Choroid plexus epithelial cell (primary cell): ENCODE measurements at regions not wholly inside any gene's neighbourhood (a gene's known extent, or its start where the extent isn't known, plus 50 kb on each side); places are given as distances from the start of the nearest gene placed in this dataset.

Experiments
- DNase-seq: peaks from one replicate; pipeline ENCODE4 v3.0.0-alpha.2; 2010; ENCODE audit warnings: low read depth
- H3K4me3 ChIP-seq: 2 replicates; pipeline ENCODE4 v1.5.1; 2011; ENCODE audit warnings: low read depth, mild to moderate bottlenecking, control low read depth, low read length, moderate library complexity
- TF ChIP-seq, protein P1 (sequence below): conservative IDR thresholded peaks from 2 replicates; pipeline ENCODE4 v1.5.1; 2011; ENCODE audit warnings: low read depth, mild to moderate bottlenecking, control low read depth, inconsistent platforms, low read length, moderate library complexity

DNA sequence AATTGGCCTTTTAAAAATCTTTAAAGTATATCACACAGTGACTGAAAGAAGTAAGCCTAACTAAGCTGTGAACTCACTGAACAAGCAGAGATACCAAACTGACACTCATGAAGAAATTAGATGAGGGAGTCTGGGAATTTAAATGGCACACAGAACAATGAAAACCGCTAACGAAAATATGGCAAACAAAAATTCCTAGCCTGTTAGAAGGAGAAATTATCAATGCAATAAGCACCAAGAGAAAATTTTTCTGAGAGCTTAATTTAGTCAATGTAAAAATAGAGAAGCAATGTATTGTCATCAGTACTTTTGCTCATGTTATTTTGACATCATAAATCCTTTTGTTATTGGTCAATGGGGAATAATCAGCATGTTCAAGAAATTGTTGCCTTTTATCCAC lies 291.1 kb upstream of the PDZRN3 start:
- no peak overlapping the region for H3K4me3 ChIP-seq

DNA sequence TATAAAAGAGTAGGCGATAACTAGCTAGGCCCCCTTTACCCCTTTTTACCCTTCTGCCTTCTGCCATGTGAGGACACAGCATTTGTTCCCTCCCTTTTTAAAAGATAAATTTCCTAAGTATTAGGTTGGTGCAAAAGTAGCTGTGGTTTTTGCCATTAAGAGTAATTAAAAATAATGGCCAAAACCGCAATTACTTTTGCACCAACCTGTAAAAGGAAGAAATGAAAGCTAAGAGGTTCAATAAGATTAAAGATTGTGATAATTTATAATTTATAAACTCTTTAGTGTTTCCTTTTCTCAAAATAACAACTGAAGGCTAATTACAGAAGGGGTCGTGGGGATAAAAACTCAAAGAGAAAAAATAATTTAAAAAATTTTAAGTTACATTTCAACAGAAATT lies 283.5 kb upstream of the PDZRN3 start:
- H3K4me3 ChIP-seq: no peak overlapping the region
- TF ChIP-seq, protein P1, sequence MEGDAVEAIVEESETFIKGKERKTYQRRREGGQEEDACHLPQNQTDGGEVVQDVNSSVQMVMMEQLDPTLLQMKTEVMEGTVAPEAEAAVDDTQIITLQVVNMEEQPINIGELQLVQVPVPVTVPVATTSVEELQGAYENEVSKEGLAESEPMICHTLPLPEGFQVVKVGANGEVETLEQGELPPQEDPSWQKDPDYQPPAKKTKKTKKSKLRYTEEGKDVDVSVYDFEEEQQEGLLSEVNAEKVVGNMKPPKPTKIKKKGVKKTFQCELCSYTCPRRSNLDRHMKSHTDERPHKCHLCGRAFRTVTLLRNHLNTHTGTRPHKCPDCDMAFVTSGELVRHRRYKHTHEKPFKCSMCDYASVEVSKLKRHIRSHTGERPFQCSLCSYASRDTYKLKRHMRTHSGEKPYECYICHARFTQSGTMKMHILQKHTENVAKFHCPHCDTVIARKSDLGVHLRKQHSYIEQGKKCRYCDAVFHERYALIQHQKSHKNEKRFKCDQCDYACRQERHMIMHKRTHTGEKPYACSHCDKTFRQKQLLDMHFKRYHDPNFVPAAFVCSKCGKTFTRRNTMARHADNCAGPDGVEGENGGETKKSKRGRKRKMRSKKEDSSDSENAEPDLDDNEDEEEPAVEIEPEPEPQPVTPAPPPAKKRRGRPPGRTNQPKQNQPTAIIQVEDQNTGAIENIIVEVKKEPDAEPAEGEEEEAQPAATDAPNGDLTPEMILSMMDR: no peak
- DNase-seq: no peak

More for the DNA sequence above, 291.1 kb upstream of the PDZRN3 start:
- no peak for DNase-seq
- TF ChIP-seq, protein P1: no peak

DNA sequence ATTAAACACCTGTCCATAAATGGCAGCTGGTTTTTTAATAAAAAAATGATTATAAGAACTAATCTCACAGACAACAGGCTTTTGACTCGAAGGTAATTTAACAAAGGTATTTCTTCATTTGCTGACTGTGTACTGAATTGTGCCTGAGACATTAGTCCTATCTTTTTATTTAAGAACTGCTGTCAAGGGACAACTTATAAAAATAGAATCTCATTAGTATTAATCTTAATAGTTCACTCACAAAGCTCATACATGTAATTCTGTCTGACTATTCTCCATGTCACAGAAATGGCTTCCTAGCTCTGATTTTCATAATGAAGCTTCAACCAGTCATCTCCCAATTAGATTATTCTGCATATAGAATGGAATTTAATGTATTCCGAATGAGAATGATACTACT lies 276.9 kb upstream of the PDZRN3 start:
- H3K4me3 ChIP-seq: no peak overlapping the region
- TF ChIP-seq, protein P1: no peak
- DNase-seq: no peak

GRCh38 chr3:73894474-73895213 lies 269.9 kb upstream of the PDZRN3 start:
- no peak overlapping the region for H3K4me3 ChIP-seq
- TF ChIP-seq, protein P1: no peak
- DNase-seq: no peak

DNA sequence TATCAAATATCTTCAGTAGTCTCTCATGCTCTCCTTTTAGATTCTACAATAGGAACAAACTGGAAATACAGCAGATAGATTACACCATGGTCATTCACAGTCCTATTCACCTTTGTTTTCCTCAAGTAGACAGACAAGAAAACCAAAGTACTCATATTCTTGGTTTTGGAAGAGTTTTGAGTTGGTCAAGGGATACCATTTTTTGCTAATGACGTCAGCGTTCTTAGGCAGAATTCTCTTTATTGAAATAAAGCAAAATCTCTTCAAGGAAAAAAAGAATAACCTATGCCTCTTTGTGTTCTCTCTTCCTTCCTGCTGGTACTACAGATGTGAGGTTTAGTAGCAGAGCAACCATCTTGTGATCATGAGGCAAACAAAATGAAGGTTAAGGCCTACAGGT lies 268.3 kb upstream of the PDZRN3 start:
- no peak for DNase-seq
- TF ChIP-seq, protein P1: no peak
- no peak overlapping the region for H3K4me3 ChIP-seq

DNA sequence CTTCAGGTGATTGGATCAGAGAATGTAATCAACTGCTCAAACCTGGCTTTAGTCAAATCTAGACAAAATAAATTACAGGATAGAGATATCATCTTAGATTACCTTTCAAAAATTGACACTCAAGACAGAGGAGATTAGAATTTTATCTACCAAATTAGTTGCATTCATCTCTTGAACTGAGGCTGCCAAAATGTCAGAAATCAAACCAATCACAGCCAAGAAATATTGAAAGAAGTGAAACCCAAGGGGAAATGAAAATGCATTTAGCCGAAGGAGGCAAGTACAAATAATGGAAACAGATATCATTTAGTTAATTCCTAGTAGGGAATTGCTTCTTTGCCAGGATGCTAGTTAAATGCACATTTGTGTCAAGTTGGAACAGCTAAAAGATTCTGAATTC lies 261.1 kb upstream of the PDZRN3 start:
- TF ChIP-seq, protein P1: no peak

GRCh38 chr3:73884361-73884760 lies 259.6 kb upstream of the PDZRN3 start:
- DNase-seq: no peak
- TF ChIP-seq, protein P1: no peak
- no peak overlapping the region for H3K4me3 ChIP-seq

More for the DNA sequence above, 261.1 kb upstream of the PDZRN3 start:
- no peak for DNase-seq
- H3K4me3 ChIP-seq: no peak overlapping the region
